ENCODE measurements at regions not wholly inside any gene's neighbourhood (a gene's known extent, or its start where the extent isn't known, plus 50 kb on each side); places are given as distances from the start of the nearest gene placed in this dataset.

- TF ChIP-seq EZH2phosphoT487 (IDR thresholded peaks at IDR 0.05; ENCODE audit: borderline replicate concordance, low read length) (no peak), EZH2 (IDR thresholded peaks at IDR 0.05; ENCODE audit: low read length, unreplicated experiment) (no peak)
- TF ChIP-seq, protein P1, sequence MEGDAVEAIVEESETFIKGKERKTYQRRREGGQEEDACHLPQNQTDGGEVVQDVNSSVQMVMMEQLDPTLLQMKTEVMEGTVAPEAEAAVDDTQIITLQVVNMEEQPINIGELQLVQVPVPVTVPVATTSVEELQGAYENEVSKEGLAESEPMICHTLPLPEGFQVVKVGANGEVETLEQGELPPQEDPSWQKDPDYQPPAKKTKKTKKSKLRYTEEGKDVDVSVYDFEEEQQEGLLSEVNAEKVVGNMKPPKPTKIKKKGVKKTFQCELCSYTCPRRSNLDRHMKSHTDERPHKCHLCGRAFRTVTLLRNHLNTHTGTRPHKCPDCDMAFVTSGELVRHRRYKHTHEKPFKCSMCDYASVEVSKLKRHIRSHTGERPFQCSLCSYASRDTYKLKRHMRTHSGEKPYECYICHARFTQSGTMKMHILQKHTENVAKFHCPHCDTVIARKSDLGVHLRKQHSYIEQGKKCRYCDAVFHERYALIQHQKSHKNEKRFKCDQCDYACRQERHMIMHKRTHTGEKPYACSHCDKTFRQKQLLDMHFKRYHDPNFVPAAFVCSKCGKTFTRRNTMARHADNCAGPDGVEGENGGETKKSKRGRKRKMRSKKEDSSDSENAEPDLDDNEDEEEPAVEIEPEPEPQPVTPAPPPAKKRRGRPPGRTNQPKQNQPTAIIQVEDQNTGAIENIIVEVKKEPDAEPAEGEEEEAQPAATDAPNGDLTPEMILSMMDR (conservative IDR thresholded peaks at IDR 0.05; ENCODE audit: low read depth, low read length) = no peak
These were observed 2039.3 kb downstream of the OLFM4 start for GRCh38 chr13:55067946-55068345.

All from PC-3 (cell line).